Activated CD8-positive, alpha-beta memory T cell treated with anti-CD3 and anti-CD28 coated beads for 36 hours (primary cell): ENCODE measurements at regions not wholly inside any gene's neighbourhood (a gene's known extent, or its start where the extent isn't known, plus 50 kb on each side); places are given as distances from the start of the nearest gene placed in this dataset.

Experiments used
- CTCF ChIA-PET: fragments of 350-600 bp; sonication (Branson Sonifier 250); formaldehyde crosslinking; loops from one replicate; lab custom pipeline; 2021; ENCODE audit warnings: antibody characterized with exemption; lab: Charles Lee
- POLR2A ChIA-PET: fragments of 350-600 bp; sonication (Branson Sonifier 250); formaldehyde crosslinking; loops from one replicate; lab custom pipeline; 2021; ENCODE audit warnings: antibody characterized with exemption; lab: Charles Lee

DNA sequence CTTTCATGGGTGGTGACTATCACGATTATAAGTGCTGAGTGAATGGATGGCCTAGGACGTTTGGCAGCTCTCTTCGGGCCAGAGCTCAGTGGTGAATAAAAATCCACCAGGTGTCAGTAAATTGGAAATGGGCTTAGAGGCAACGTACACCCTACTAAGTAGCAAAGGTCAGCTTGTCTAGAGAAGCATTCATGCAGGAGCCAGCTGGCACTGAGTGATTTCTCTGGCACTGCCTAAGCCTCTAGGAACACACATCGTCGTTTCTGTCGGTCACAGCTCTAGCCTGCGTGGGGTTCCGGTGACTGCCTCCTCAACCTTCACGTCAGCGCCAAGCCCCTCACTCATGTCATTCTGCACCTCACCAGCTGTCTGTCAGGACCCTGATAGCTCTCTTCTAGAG is 192.4 kb upstream of the NTM start:
- CTCF ChIA-PET = no interaction called here
- POLR2A ChIA-PET = no interaction called here

GRCh38 chr11:131178596-131178995 is 191.8 kb upstream of the NTM start:
- POLR2A ChIA-PET = no interaction called here
- CTCF ChIA-PET = no interaction called here

- ChIA-PET CTCF (no interaction called here), POLR2A (no interaction called here)
Measured at GRCh38 chr11:131179836-131180235, 190.6 kb upstream of the NTM start.

GRCh38 chr11:131185915-131186314 is 184.5 kb upstream of the NTM start:
- CTCF ChIA-PET = no interaction called here
- POLR2A ChIA-PET = no interaction called here

DNA sequence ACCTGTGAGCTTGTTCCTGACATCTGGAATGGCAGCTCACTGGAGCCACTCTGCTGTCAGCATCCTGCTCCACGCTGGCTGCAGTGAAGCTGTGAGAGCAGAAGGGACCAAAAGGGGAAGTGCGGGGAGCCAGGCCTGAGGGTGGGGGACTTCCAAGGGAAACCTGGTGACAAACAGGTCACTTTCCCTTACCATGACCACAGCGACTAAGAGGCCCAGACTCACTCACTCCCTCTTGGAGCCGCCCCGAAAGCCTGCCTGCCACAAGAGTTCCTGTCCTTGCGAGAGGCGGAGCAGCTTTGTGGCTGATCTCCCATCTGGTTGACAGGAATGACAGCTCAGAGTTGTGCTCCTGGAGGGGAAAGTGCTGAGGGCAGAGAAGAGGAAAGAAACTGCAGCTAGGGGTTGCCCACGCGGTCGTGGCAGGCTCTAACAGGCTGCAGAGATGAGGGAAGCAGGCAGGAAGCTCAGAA is 183.8 kb upstream of the NTM start:
- POLR2A ChIA-PET = no interaction called here
- CTCF ChIA-PET = no interaction called here

DNA sequence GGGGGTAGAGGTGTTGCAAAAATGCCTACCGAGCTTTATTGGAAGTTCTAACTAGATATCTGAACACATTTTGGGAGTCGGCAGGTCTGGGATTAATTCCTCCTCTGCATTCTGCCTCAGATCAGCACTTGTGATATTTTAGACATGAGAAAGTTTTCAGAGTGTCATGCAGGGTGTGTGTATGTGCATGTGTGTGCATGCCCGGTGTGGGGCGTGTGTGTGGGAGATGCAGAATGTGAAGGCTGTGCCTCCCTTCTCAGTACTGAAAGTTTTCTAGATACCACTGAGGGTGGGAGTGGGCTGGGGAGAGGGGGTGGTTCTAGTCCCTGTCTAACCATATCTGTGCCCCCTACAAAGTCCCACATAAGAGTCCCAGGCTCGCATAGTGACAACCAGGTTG is 180.0 kb upstream of the NTM start:
- CTCF ChIA-PET = no interaction called here
- POLR2A ChIA-PET = no interaction called here

DNA sequence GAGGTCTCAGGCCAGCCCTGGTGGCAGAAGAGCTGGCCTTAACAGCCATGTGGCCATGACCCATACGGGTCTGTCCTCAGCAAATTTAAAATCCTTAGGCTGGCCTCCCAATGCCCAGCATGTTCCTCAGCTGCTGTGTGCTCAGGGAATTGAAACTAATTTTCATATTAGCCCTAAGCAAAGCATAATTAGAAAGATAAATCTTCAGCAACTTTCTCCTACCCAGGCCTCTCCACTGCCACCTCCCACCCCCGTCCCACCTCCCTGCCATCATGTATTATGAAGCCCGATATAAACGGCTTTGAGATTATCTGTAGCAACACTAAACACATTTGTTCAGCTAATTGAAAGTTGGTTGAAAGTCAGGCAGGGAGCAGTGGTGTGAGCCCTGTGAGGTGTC is 178.8 kb upstream of the NTM start:
- CTCF ChIA-PET = no interaction called here

DNA sequence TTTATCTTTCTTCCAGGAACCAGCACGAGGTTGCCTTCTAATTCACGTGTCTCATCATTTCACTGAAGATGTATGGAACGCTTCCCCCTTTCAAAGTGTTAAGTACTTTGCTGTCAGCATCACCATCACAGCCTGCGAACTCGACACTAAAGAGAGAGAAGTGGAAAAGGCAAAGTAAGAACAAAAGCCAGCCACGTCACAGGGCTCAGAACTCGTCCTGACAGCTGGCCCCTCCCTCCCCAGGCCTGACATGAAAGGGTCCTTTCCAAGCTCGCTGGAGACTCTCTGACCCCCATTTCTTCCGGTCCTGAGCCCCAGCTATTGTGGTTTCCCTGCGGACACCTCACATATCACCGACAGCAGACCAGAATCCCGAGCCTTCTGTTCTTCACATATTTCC is 177.8 kb upstream of the NTM start:
- CTCF ChIA-PET = no interaction called here
- POLR2A ChIA-PET = no interaction called here

More for the DNA sequence above, 178.8 kb upstream of the NTM start:
- POLR2A ChIA-PET = no interaction called here

DNA sequence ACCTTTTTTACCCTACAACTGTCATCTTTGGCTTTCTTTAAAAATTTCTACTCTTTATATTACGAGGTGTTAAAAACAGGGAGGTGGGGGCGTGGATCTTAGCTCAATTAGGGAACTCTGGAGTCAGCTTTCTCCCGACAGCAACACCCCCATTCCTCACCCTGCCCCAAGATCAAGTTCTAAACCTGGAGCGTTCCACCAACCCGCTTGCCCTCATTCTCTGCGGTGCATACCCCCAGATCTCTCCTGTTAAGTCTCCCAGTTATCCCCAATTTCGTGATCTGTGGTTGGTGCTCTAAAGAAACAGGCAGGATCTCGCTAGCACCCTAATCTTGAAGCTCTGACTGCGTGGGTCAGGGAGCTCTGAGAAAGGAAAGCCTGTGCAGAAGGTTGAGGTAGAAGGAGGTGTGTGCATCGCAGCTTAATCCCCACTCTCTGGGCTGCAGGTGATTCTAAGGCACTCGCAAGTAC is 177.3 kb upstream of the NTM start:
- POLR2A ChIA-PET = no interaction called here

DNA sequence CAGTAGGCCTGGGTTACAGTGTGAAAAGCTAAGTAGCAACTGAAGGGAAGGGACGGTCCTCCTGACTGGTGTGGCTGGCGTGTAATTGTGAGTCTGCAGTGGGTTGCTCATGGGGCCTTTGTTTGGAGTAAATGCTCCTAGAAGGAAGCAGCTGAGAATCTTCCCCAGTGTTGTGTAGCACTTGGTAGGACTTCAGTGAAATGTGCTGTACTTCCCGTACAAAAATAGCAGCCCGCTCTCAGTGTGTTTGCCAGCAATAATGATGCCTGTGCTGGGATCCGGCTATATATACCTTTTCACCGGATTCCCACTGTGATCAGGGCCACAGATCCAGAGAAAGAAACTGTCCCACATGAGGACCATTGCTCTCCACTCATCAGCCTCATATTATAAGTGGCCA is 175.7 kb upstream of the NTM start:
- CTCF ChIA-PET = no interaction called here
- POLR2A ChIA-PET = no interaction called here

More for the DNA sequence above, 177.3 kb upstream of the NTM start:
- CTCF ChIA-PET = no interaction called here

DNA sequence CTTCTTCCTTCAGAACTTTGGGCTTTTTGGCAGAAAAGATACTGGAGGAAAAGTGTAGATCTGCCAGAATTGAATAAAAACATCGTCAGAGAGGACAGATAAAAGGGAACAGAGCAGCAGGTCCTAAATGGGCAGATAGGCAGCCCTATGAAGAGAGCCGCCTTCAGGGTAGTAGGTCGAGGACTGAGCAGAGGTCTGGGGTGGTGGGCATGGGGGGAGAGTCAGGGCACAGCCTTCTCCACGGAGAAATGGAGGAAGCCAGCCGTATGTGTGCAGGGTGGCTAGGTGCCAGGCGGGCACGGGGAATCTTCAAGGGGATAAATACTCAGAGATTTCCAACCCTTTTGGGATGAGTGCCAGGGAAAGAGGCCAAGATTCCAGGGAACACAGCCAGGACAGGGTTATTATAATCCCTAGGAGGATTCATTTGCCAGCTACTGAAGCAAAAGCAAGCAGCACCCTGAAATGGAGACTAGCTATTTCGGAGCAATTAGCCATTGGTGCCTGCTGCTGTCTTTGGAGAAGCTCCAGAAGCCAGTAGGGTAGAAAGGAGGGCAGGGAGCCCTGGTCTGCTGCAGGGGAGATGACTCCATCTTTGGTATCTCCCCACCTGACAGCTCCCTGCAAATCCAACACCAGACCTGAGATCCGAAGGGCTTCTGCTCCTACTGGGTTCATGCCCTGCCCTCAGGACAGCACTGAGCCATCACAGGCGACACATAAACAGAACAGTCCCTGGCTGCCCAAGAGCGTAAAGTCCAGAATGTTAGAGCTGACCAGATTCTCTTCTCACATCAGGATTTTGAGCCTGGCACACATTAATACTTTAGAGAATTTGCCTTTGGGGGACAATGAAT is 174.5 kb upstream of the NTM start:
- ChIA-PET CTCF (no interaction called here), POLR2A (no interaction called here)

DNA sequence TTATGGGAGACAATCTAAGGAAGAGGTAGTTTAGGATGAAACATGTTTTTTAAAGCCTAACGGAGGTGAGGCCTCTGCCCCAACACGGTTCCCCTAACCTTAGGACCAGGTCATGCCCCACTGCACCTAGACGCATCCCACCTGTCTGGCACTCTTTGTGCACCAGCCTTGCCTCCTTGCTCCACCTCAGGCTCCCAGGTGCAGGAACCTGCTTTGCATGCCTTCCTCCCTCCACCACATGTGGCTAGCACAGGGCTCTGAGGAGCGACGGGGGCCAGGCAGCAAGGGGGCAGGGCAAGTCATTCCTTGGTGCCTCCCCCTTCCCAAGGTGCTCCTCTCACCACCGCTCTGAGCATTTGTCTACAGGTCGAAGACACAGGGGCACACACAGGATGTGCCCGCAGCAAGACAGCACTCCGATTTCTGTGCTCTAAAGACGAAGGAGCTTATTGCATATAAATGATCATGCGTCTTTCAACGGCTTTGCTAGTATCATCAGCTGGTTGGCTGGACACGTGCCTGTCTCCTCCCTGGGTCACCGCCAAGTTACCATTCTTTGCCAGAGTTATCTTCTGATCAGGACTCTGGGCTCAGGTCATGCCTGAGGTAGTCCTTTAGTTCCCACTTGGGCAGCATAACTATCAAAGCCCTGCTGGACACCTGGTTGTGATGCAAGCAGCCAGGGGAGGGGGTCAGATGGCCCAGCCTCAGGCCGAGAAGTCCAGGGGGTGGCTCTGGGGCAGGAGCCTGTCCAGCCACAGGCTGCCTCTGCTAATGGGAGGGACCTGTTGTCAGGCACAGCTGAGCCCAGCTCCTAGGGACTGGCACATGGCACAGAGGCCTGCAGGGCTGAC is 172.0 kb upstream of the NTM start:
- ChIA-PET POLR2A (no interaction called here), CTCF (no interaction called here)

GRCh38 chr11:131199015-131199280 is 171.5 kb upstream of the NTM start:
- POLR2A ChIA-PET = no interaction called here
- CTCF ChIA-PET = no interaction called here

GRCh38 chr11:131201674-131202073 is 168.7 kb upstream of the NTM start:
- ChIA-PET CTCF (no interaction called here), POLR2A (no interaction called here)

DNA sequence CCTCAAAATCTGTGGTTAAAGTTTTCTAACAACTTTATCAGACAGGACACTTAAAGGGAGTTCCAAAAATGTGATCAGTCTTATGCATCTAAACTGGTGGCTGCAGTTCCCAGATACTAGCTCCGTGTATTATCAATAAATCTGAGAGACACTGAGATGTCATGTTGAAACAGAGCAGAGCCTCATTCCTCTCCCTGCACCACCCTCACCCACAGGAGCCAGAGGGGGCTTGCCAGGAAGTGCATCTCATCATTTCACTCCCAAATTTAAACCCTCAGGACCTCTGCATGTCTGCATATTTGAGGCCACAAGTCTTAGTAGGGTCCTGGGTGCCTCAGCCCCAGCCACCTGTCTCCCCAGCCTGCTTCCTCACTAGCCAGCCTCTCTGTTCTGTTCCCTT is 167.4 kb upstream of the NTM start:
- ChIA-PET POLR2A (no interaction called here), CTCF (no interaction called here)

DNA sequence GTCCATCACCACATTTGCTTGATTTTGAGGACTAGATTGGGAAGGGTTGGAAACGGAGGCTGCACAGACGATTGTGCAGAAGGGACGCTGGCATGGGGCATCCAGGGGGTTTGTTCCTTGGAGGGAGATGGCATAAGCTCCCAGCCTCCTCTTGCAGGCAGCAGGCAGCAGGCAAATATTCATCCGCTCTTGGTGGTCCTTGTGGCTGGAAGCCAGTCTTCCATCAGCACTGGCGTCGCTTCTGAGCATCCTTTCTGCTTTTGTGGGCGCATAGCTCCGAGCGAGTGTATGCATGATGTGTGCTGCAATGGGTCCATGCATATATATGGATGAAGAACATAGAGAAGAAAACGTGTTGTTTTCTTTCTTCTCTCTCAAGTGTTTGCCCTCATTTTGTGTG is 166.1 kb upstream of the NTM start:
- CTCF ChIA-PET = no interaction called here
- POLR2A ChIA-PET = no interaction called here

DNA sequence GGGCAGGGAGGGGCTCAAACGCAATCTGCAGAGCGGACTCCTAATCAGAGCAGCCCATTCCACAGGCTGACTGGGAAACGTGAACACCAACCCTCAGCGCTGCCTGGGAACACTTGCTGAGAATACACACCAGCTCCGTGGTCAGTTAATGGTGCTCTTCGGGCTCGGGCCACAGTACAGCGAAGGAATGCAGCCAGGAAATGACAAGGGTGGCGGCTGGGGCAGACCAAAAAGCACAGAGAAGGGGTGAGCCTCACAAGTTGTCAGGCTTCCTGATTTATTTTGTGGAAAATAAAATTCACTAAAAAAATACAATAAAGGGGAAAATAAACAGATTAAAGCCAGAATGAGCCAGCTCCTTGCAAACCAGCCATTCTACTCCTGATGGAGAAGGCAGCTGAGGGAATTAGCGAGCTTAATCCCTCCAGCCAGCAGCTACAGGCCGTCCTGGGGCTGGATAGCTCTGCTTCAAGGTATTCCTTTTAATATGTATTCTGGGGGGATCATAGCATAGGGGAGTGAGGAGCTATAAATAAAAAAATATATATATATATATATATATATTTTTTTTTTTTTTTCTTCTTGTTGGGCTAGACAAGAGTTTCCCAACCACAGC is 165.5 kb upstream of the NTM start:
- CTCF ChIA-PET = no interaction called here
- POLR2A ChIA-PET = no interaction called here

GRCh38 chr11:131206671-131207070 is 163.7 kb upstream of the NTM start:
- CTCF ChIA-PET = no interaction called here
- POLR2A ChIA-PET = no interaction called here

DNA sequence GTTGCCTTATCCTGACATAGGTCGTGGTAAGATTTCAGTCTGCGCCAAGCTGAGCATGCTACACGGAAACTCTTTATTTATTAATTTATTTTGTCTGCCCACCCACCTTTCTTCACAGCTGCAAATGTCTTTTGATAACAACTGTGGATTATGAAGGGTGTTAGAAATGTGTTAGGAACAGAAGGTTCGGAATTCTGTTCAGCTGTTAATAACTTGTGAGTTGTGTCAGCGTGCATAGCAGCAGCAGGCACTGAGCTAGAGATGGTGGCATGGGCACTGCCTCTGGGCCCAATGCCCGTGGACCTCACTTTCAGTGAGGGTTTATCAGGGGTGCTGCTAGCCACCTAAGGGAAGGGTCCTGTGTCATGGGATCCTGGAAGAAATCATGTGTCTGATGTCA is 162.5 kb upstream of the NTM start:
- POLR2A ChIA-PET = no interaction called here
- CTCF ChIA-PET = no interaction called here
